ENCODE measurements at regions not wholly inside any gene's neighbourhood (a gene's known extent, or its start where the extent isn't known, plus 50 kb on each side); places are given as distances from the start of the nearest gene placed in this dataset.

DNA sequence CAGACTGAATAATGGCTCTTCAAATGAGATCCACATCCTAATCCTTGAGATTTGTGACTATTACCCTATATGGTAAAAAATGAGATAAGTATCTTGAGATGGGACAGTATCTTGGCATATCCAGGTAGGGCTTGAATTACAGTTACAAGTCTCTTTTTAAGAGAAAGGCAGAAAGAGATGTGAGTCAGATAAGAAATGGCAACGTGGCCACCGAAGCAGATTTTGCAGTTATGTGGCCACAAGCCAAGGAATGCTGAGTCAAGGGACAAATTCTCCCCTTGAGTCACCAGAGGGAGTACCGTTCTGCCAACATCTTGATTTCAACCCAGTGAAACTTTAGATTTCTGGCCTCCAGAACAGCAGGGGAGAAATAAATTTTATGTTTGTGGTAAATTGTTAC is 1983.0 kb upstream of the C9orf72 start:
- TF ChIP-seq PKNOX1 (IDR thresholded peaks at IDR 0.05) (no peak), CTCF (IDR thresholded peaks at IDR 0.05 in 2 of 3, conservative IDR thresholded peaks at IDR 0.05 in 1 of 3; ENCODE audit: control insufficient read depth in 2 of 3, extremely low read depth in 1 of 3, insufficient read depth in 1 of 3, low read depth in 3 of 3, low read length in 3 of 3) (no peak), STAT1 (conservative IDR thresholded peaks at IDR 0.05) (no peak), HDAC6 (IDR thresholded peaks at IDR 0.05; ENCODE audit: unreplicated experiment) (no peak), SIN3A (IDR thresholded peaks at IDR 0.05; ENCODE audit: low read depth, low read length) (no peak), SP1 (IDR thresholded peaks at IDR 0.05; ENCODE audit: low read depth, low read length) (no peak), MYB (IDR thresholded peaks at IDR 0.05; ENCODE audit: borderline replicate concordance, low read depth, low read length) (no peak), RBBP5 (conservative IDR thresholded peaks at IDR 0.05) (no peak)
- TF ChIP-seq, protein P1, sequence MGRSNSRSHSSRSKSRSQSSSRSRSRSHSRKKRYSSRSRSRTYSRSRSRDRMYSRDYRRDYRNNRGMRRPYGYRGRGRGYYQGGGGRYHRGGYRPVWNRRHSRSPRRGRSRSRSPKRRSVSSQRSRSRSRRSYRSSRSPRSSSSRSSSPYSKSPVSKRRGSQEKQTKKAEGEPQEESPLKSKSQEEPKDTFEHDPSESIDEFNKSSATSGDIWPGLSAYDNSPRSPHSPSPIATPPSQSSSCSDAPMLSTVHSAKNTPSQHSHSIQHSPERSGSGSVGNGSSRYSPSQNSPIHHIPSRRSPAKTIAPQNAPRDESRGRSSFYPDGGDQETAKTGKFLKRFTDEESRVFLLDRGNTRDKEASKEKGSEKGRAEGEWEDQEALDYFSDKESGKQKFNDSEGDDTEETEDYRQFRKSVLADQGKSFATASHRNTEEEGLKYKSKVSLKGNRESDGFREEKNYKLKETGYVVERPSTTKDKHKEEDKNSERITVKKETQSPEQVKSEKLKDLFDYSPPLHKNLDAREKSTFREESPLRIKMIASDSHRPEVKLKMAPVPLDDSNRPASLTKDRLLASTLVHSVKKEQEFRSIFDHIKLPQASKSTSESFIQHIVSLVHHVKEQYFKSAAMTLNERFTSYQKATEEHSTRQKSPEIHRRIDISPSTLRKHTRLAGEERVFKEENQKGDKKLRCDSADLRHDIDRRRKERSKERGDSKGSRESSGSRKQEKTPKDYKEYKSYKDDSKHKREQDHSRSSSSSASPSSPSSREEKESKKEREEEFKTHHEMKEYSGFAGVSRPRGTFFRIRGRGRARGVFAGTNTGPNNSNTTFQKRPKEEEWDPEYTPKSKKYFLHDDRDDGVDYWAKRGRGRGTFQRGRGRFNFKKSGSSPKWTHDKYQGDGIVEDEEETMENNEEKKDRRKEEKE (IDR thresholded peaks at IDR 0.05) = no peak
